Esophagus squamous epithelium (tissue), 5 donors: ENCODE measurements at regions not wholly inside any gene's neighbourhood (a gene's known extent, or its start where the extent isn't known, plus 50 kb on each side); places are given as distances from the start of the nearest gene placed in this dataset.

ENCODE experiments used
- DNase-seq: peaks from one replicate; lab custom pipeline; 2025; lab: John Stamatoyannopoulos, UW
- H3K27ac ChIP-seq, 4 donors: fragments of 200-600 bp; sonication (generic); one replicate each; pipeline ENCODE4 v1.5.1; 2016 to 2019; ENCODE audit warnings: mild to moderate bottlenecking in 1 of 4
- H3K27me3 ChIP-seq, 4 donors: fragments of 200-600 bp; sonication (generic); 1 replicate in 3 of 4; 2 replicates in 1 of 4; pipeline versions ENCODE4 v1.5.1 to v1.6.0; 2017 to 2021; ENCODE audit warnings: antibody characterized with exemption in 1 of 4
- H3K36me3 ChIP-seq, 3 donors: fragments of 200-600 bp; sonication (generic); one replicate each; pipeline ENCODE4 v1.5.1; 2016 to 2019
- H3K4me1 ChIP-seq, 3 donors: fragments of 200-600 bp; sonication (generic); one replicate each; pipeline ENCODE4 v1.5.1; 2017 to 2019
- H3K4me3 ChIP-seq, 4 donors: fragments of 200-600 bp; sonication (generic); 1 replicate in 3 of 4; 2 replicates in 1 of 4; pipeline ENCODE4 v1.5.1; 2016 to 2019; ENCODE audit warnings: mild to moderate bottlenecking in 2 of 4, moderate library complexity in 1 of 4
- H3K9me3 ChIP-seq, 3 donors: fragments of 200-600 bp; sonication (generic); one replicate each; pipeline ENCODE4 v1.5.1; 2016 to 2019
- CTCF ChIP-seq, 6 experiments: fragments of 450-650 bp in 4 of 6; fragments of 200-600 bp in 2 of 6; sonication (generic) in 2 of 6; IDR thresholded peaks; one replicate each; pipeline ENCODE4 v1.5.1; 2016 to 2019; ENCODE audit warnings: antibody characterized with exemption in 6 of 6, mild to moderate bottlenecking in 4 of 6, moderate library complexity in 4 of 6
- POLR2A ChIP-seq, 4 donors: fragments of 450-650 bp; IDR thresholded peaks; one replicate each; pipeline ENCODE4 v1.6.1; 2017; ENCODE audit warnings: antibody characterized with exemption in 4 of 4, mild to moderate bottlenecking in 4 of 4, moderate library complexity in 3 of 4
- WGBS, 2 donors: methylation state at CpG; one replicate each; pipeline ENCODE4 v1.1.5; 2018; 5-methylcytosine and 5-hydroxymethylcytosine counted together
- intact Hi-C: fragments of 100-400 bp; cut with DNase I; formaldehyde crosslinking; loops from one replicate; pipeline ENCODE4 v1.15.0; 2022
- donor health status: DM: yes; HTN: yes; CAD: no.

GRCh38 chrX:110440016-110440805, 81.6 kb downstream of the RTL9 start:
- no peaks in the 10 kb centered on the region for H3K27me3 ChIP-seq
- TF ChIP-seq CTCF (IDR thresholded peaks at IDR 0.05) (no peak), POLR2A (IDR thresholded peaks at IDR 0.05) (no peak)
- H3K27ac ChIP-seq, result no peak overlapping the region
- no peaks in the 10 kb centered on the region for H3K9me3 ChIP-seq
- no peak for DNase-seq
- H3K36me3 ChIP-seq, result no peaks in the 10 kb centered on the region
- intact Hi-C loops, result no loop called here
- 29 to 100% methylated on average over 1 to 3 of the region's 11 CpGs for WGBS, 2 donors
- H3K4me1 ChIP-seq, result no peaks in the 10 kb centered on the region
- no peak overlapping the region for H3K4me3 ChIP-seq

GRCh38 chrX:110442635-110443034, 84.0 kb downstream of the RTL9 start:
- Histone ChIP-seq H3K27ac (no peak overlapping the region), H3K4me3 (no peak overlapping the region), H3K27me3 (no peaks in the 10 kb centered on the region), H3K4me1 (no peaks in the 10 kb centered on the region), H3K9me3 (no peaks in the 10 kb centered on the region), H3K36me3 (no peaks in the 10 kb centered on the region)
- DNase-seq, result no peak
- TF ChIP-seq CTCF (IDR thresholded peaks at IDR 0.05) (peak in 1 of 6 experiments; percentile 19), POLR2A (IDR thresholded peaks at IDR 0.05) (no peak)
- intact Hi-C loops, result no loop called here
- WGBS, 2 donors, result 10% methylated on average over 1 of the region's 1 CpG; no CpG with 5 or more reads in 1 of the 2 donors

- Histone ChIP-seq H3K4me1 (no peaks in the 10 kb centered on the region), H3K4me3 (no peak overlapping the region), H3K36me3 (no peaks in the 10 kb centered on the region), H3K9me3 (no peaks in the 10 kb centered on the region), H3K27ac (no peak overlapping the region), H3K27me3 (no peaks in the 10 kb centered on the region)
- no peak for DNase-seq
- intact Hi-C loops, result no loop called here
- TF ChIP-seq POLR2A (IDR thresholded peaks at IDR 0.05), result no peak
- TF ChIP-seq CTCF (IDR thresholded peaks at IDR 0.05), result no peak
- WGBS, 2 donors, result 0 to 39% methylated on average over 1 to 4 of the region's 4 CpGs
Observed at GRCh38 chrX:110444996-110445395, 86.3 kb downstream of the RTL9 start.

- 51% methylated on average over 8 of the region's 10 CpGs; no CpG with 5 or more reads in 1 of the 2 donors for WGBS, 2 donors
- H3K27me3 ChIP-seq, result no peaks in the 10 kb centered on the region
Observed at GRCh38 chrX:110448459-110448858, 89.8 kb downstream of the RTL9 start.

More at GRCh38 chrX:110448459-110448858, 89.8 kb downstream of the RTL9 start:
- no peak overlapping the region for H3K4me3 ChIP-seq
- H3K36me3 ChIP-seq, result no peaks in the 10 kb centered on the region
- intact Hi-C loops, result no loop called here
- no peak for TF ChIP-seq CTCF (IDR thresholded peaks at IDR 0.05)
- TF ChIP-seq POLR2A (IDR thresholded peaks at IDR 0.05), result no peak
- no peak for DNase-seq
- no peaks in the 10 kb centered on the region for H3K9me3 ChIP-seq
- H3K27ac ChIP-seq, result no peak overlapping the region
- H3K4me1 ChIP-seq, result no peaks in the 10 kb centered on the region
